ENCODE measurements at regions not wholly inside any gene's neighbourhood (a gene's known extent, or its start where the extent isn't known, plus 50 kb on each side); places are given as distances from the start of the nearest gene placed in this dataset.

GRCh38 chr10:130335336-130335735 is 199.1 kb downstream of the GLRX3 start:
- no peak for DNase-seq (ENCODE audit: extremely low read depth, insufficient read length)
- no peaks in the 10 kb centered on the region for H3K27me3 ChIP-seq (replicated peaks; ENCODE audit: control insufficient read depth, insufficient read depth, low read length)
- no peak for TF ChIP-seq CTCF (IDR thresholded peaks at IDR 0.05; ENCODE audit: insufficient read depth, low read length, poor library complexity, severe bottlenecking)
- H3K36me3 ChIP-seq (ENCODE audit: control insufficient read depth, insufficient read depth, low read length), result no peaks in the 10 kb centered on the region
- H3K4me3 ChIP-seq (replicated peaks; ENCODE audit: low read depth, low read length), result no peak overlapping the region

GRCh38 chr10:130336617-130337304 is 200.6 kb downstream of the GLRX3 start:
- no peak for TF ChIP-seq CTCF (IDR thresholded peaks at IDR 0.05; ENCODE audit: insufficient read depth, low read length, poor library complexity, severe bottlenecking)
- DNase-seq (ENCODE audit: extremely low read depth, insufficient read length), result no peak
- Histone ChIP-seq H3K36me3 (ENCODE audit: control insufficient read depth, insufficient read depth, low read length) (no peaks in the 10 kb centered on the region), H3K4me3 (replicated peaks; ENCODE audit: low read depth, low read length) (no peak overlapping the region), H3K27me3 (replicated peaks; ENCODE audit: control insufficient read depth, insufficient read depth, low read length) (no peaks in the 10 kb centered on the region)

GRCh38 chr10:130337305-130337640 is 201.1 kb downstream of the GLRX3 start:
- no peak for DNase-seq (ENCODE audit: extremely low read depth, insufficient read length)
- TF ChIP-seq CTCF (IDR thresholded peaks at IDR 0.05; ENCODE audit: insufficient read depth, low read length, poor library complexity, severe bottlenecking), result no peak

GRCh38 chr10:130337696-130338635 is 201.8 kb downstream of the GLRX3 start:
- Histone ChIP-seq H3K36me3 (ENCODE audit: control insufficient read depth, insufficient read depth, low read length) (no peaks in the 10 kb centered on the region), H3K27me3 (replicated peaks; ENCODE audit: control insufficient read depth, insufficient read depth, low read length) (no peaks in the 10 kb centered on the region), H3K4me3 (replicated peaks; ENCODE audit: low read depth, low read length) (no peak overlapping the region)
- TF ChIP-seq CTCF (IDR thresholded peaks at IDR 0.05; ENCODE audit: insufficient read depth, low read length, poor library complexity, severe bottlenecking), result no peak
- DNase-seq (ENCODE audit: extremely low read depth, insufficient read length), result no peak

More at GRCh38 chr10:130337305-130337640, 201.1 kb downstream of the GLRX3 start:
- no peak overlapping the region for H3K4me3 ChIP-seq (replicated peaks; ENCODE audit: low read depth, low read length)
- no peaks in the 10 kb centered on the region for H3K27me3 ChIP-seq (replicated peaks; ENCODE audit: control insufficient read depth, insufficient read depth, low read length)
- H3K36me3 ChIP-seq (ENCODE audit: control insufficient read depth, insufficient read depth, low read length), result no peaks in the 10 kb centered on the region

- Histone ChIP-seq H3K27me3 (replicated peaks; ENCODE audit: control insufficient read depth, insufficient read depth, low read length) (no peaks in the 10 kb centered on the region), H3K36me3 (ENCODE audit: control insufficient read depth, insufficient read depth, low read length) (no peaks in the 10 kb centered on the region), H3K4me3 (replicated peaks; ENCODE audit: low read depth, low read length) (no peak overlapping the region)
- TF ChIP-seq CTCF (IDR thresholded peaks at IDR 0.05; ENCODE audit: insufficient read depth, low read length, poor library complexity, severe bottlenecking), result no peak
- DNase-seq (ENCODE audit: extremely low read depth, insufficient read length), result no peak
Observed at GRCh38 chr10:130338636-130339024, 202.4 kb downstream of the GLRX3 start.
